Cardiac muscle cell (in vitro differentiated cells and primary cell): ENCODE measurements at regions not wholly inside any gene's neighbourhood (a gene's known extent, or its start where the extent isn't known, plus 50 kb on each side); places are given as distances from the start of the nearest gene placed in this dataset.

Source experiments
- DNase-seq, 2 donors: peaks; one replicate each; pipeline versions ENCODE4 v3.0.0 to v3.0.0-alpha.2; 2010 to 2017; ENCODE audit warnings: low read depth in 1 of 2, low spot score in 1 of 2
- H3K27ac ChIP-seq: fragments of 200-600 bp; sonication (generic); 2 replicates; pipeline ENCODE4 v1.5.1; 2016
- H3K27me3 ChIP-seq: fragments of 200-600 bp; sonication (generic); 2 replicates; pipeline ENCODE4 v1.6.0; 2016; ENCODE audit warnings: control low read depth
- H3K36me3 ChIP-seq: fragments of 200-600 bp; sonication (generic); 2 replicates; pipeline ENCODE4 v1.5.1; 2016; ENCODE audit warnings: control low read depth
- H3K4me1 ChIP-seq: fragments of 200-600 bp; sonication (generic); 2 replicates; pipeline ENCODE4 v1.8.1; 2017; ENCODE audit warnings: low read depth, mild to moderate bottlenecking, mixed run types
- H3K4me3 ChIP-seq: fragments of 200-600 bp; sonication (generic); 2 replicates; pipeline ENCODE4 v1.5.1; 2016; ENCODE audit warnings: mild to moderate bottlenecking
- H3K9me3 ChIP-seq: fragments of 200-600 bp; sonication (generic); 2 replicates; pipeline ENCODE4 v1.5.1; 2017; ENCODE audit warnings: low read depth, mild to moderate bottlenecking, control low read depth
- TF ChIP-seq, protein P1 (sequence below): IDR thresholded peaks from 2 replicates; pipeline ENCODE4 v1.5.1; 2012; ENCODE audit warnings: low read depth, mild to moderate bottlenecking, low read length

DNA sequence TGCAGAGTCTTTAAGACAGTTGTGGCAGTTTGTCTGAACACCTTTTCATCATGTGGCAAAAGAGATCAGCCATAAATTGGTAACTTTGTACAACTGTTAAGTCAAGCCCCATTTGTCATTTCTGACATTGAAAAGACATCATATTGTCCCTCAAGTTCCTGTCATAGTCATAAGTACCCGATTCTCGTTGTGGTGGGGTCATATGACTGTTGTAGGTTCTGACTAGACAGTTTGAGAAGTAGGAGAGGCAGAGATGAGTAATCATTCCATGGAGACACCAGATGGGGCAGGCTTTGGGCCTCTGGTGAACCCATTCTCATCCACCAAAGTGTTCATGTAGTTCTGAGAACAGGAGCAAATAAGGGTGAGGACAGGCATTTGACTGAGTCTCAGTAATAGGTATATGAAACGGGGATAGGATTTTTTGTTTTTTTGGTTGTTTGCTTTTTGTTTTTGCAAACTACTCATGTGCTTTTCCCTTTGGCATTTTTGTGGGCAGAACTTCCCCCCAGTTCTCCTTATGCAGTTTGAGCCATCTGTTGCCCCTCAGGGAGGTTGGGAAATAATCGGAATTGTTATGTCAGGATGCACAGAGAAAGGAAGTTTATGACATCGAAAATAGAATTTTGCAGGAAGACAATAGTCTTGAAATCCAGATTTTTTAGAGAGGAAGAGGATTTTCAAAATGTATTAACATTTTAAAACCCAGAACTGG is 86.9 kb upstream of the KCNE2 start:
- TF ChIP-seq, protein P1, sequence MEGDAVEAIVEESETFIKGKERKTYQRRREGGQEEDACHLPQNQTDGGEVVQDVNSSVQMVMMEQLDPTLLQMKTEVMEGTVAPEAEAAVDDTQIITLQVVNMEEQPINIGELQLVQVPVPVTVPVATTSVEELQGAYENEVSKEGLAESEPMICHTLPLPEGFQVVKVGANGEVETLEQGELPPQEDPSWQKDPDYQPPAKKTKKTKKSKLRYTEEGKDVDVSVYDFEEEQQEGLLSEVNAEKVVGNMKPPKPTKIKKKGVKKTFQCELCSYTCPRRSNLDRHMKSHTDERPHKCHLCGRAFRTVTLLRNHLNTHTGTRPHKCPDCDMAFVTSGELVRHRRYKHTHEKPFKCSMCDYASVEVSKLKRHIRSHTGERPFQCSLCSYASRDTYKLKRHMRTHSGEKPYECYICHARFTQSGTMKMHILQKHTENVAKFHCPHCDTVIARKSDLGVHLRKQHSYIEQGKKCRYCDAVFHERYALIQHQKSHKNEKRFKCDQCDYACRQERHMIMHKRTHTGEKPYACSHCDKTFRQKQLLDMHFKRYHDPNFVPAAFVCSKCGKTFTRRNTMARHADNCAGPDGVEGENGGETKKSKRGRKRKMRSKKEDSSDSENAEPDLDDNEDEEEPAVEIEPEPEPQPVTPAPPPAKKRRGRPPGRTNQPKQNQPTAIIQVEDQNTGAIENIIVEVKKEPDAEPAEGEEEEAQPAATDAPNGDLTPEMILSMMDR, result no peak
- Histone ChIP-seq H3K36me3 (no peaks in the 10 kb centered on the region), H3K4me1 (peaks cover 7% of the 10 kb centered on the region), H3K27ac (no peak overlapping the region), H3K4me3 (no peak overlapping the region), H3K27me3 (no peaks in the 10 kb centered on the region), H3K9me3 (no peaks in the 10 kb centered on the region)
- no peak for DNase-seq

GRCh38 chr21:34278451-34278850 is 85.4 kb upstream of the KCNE2 start:
- Histone ChIP-seq H3K27ac (no peak overlapping the region), H3K4me1 (peaks cover 7% of the 10 kb centered on the region), H3K4me3 (no peak overlapping the region), H3K27me3 (no peaks in the 10 kb centered on the region), H3K36me3 (no peaks in the 10 kb centered on the region), H3K9me3 (no peaks in the 10 kb centered on the region)
- no peak for DNase-seq
- TF ChIP-seq, protein P1, result no peak

- no peaks in the 10 kb centered on the region for H3K9me3 ChIP-seq
- H3K36me3 ChIP-seq, result no peaks in the 10 kb centered on the region
- no peak overlapping the region for H3K27ac ChIP-seq
- TF ChIP-seq, protein P1, result no peak
- peaks cover 7% of the 10 kb centered on the region for H3K4me1 ChIP-seq
- H3K27me3 ChIP-seq, result no peaks in the 10 kb centered on the region
- no peak overlapping the region for H3K4me3 ChIP-seq
- DNase-seq, result no peak
Measured at GRCh38 chr21:34279285-34279684, 84.5 kb upstream of the KCNE2 start.

DNA sequence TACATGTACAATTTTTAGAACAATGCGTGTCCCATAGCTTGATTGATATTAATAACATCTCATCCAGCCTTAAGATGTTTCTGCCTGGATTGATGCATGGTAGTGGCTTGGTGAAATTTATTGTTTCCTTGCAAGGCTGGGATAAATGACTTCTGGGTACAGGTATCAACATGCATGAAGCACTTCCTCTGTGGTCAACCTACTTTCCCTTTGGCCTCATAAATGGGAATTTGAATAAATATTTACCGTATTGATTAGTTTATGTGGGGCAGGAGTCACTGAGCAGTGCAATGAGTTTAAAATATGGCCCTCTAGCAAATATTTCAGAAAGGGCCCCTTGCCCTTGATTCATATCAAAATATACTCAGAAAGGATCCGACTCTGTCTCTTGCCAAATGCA is 83.9 kb upstream of the KCNE2 start:
- Histone ChIP-seq H3K4me3 (no peak overlapping the region), H3K4me1 (peaks cover 7% of the 10 kb centered on the region), H3K27me3 (no peaks in the 10 kb centered on the region), H3K9me3 (no peaks in the 10 kb centered on the region), H3K27ac (peak overlapping the region; percentile 4), H3K36me3 (no peaks in the 10 kb centered on the region)
- TF ChIP-seq, protein P1, result no peak
- DNase-seq, result no peak

- TF ChIP-seq, protein P1, result no peak
- Histone ChIP-seq H3K9me3 (no peaks in the 10 kb centered on the region), H3K4me1 (peaks cover 7% of the 10 kb centered on the region), H3K4me3 (no peak overlapping the region), H3K27me3 (no peaks in the 10 kb centered on the region), H3K27ac (peak overlapping the region; percentile 4), H3K36me3 (no peaks in the 10 kb centered on the region)
- DNase-seq, result peak; percentile 5 to 69
Measured at GRCh38 chr21:34280389-34280795, 83.4 kb upstream of the KCNE2 start.
